ENCODE measurements at regions not wholly inside any gene's neighbourhood (a gene's known extent, or its start where the extent isn't known, plus 50 kb on each side); places are given as distances from the start of the nearest gene placed in this dataset.

DNA sequence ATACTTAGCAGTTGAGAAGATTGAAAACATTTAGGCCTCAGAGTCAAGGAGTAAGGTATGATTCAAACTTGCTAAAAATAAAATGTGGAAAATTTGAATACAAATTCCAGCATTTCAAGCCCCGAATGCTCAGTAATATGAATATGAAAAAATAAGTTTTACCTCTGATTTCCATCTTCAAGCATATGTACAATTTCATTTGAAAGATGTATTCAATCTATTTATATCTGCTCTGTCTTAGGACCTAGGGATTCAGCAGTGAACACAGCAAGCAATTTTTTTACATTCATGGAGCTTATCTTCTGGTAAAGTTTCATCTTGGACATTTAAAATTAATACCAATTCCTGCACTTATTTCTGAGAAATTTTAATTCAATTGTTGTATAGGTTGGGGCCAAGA, 262.7 kb upstream of the FOXQ1 start:
- TF ChIP-seq NFXL1 (IDR thresholded peaks at IDR 0.05; ENCODE audit: borderline replicate concordance) (no peak), RAD21 (IDR thresholded peaks at IDR 0.05; ENCODE audit: insufficient read depth, low read depth, low read length) (no peak), CTCF (IDR thresholded peaks at IDR 0.05 in 2 of 3, conservative IDR thresholded peaks at IDR 0.05 in 1 of 3; ENCODE audit: control insufficient read depth in 2 of 3, extremely low read depth in 1 of 3, insufficient read depth in 1 of 3, low read depth in 3 of 3, low read length in 3 of 3) (no peak)

Data from GM12878 (cell line).